ENCODE measurements at regions not wholly inside any gene's neighbourhood (a gene's known extent, or its start where the extent isn't known, plus 50 kb on each side); places are given as distances from the start of the nearest gene placed in this dataset.

GRCh38 chr5:87081016-87081415, 186.7 kb upstream of the RASA1 start:
- ATAC-seq = no peak

GRCh38 chr5:87081511-87082372, 185.9 kb upstream of the RASA1 start:
- DNase-seq (ENCODE audit: low spot score) = no peak
- H3F3A ChIP-seq (replicated peaks; ENCODE audit: low read depth) = no peaks in the 10 kb centered on the region
- H2AFZ ChIP-seq = no peak overlapping the region
- no peaks in the 10 kb centered on the region for H3K9me2 ChIP-seq (ENCODE audit: insufficient read depth)
- H3K27ac ChIP-seq (ENCODE audit: low read depth) = no peak overlapping the region
- no peaks in the 10 kb centered on the region for H3K27me3 ChIP-seq (ENCODE audit: insufficient read depth)
- no peak overlapping the region for H3K4me2 ChIP-seq
- H3K4me3 ChIP-seq = no peak overlapping the region
- H3K9me3 Mint-ChIP-seq = peaks cover 28% of the 10 kb centered on the region
- no peak overlapping the region for H3K27ac Mint-ChIP-seq
- no peaks in the 10 kb centered on the region for H3K4me1 Mint-ChIP-seq
- peaks cover 8% of the 10 kb centered on the region; the same call in 1 of the 3 replicates for H3K36me3 Mint-ChIP-seq (ENCODE audit: low read depth)
- H3K36me3 ChIP-seq (ENCODE audit: insufficient read depth) = no peaks in the 10 kb centered on the region; the same call in 1 of the 2 replicates
- ATAC-seq = no peak
- no peaks in the 10 kb centered on the region for H3K27me3 Mint-ChIP-seq (ENCODE audit: insufficient read depth, low read depth, poor library complexity)
- no peaks in the 10 kb centered on the region for H4K20me1 ChIP-seq (replicated peaks; ENCODE audit: insufficient read depth)
- no peaks in the 10 kb centered on the region for H3K79me2 ChIP-seq (replicated peaks; ENCODE audit: insufficient read depth)
- no peak overlapping the region for H3K4me3 Mint-ChIP-seq
- H3K4me1 ChIP-seq (ENCODE audit: insufficient read depth) = no peaks in the 10 kb centered on the region
- TF ChIP-seq REST (IDR thresholded peaks at IDR 0.05; ENCODE audit: unreplicated experiment) (no peak), NANOG (IDR thresholded peaks at IDR 0.05; ENCODE audit: borderline replicate concordance) (no peak)

More at GRCh38 chr5:87081016-87081415, 186.7 kb upstream of the RASA1 start:
- H3K9me3 Mint-ChIP-seq = peaks cover 23% of the 10 kb centered on the region
- no peaks in the 10 kb centered on the region for H3K4me1 Mint-ChIP-seq
- Histone ChIP-seq H3K4me3 (no peak overlapping the region), H3K27ac (ENCODE audit: low read depth) (no peak overlapping the region), H4K20me1 (replicated peaks; ENCODE audit: insufficient read depth) (no peaks in the 10 kb centered on the region), H3K4me2 (no peak overlapping the region), H3K9me2 (ENCODE audit: insufficient read depth) (0 out of 2 replicates have a peak, but pooled peaks cover 3% of the 10 kb centered on the region), H3K4me1 (ENCODE audit: insufficient read depth) (no peaks in the 10 kb centered on the region), H3K36me3 (ENCODE audit: insufficient read depth) (no peaks in the 10 kb centered on the region; the same call in 1 of the 2 replicates), H2AFZ (no peak overlapping the region), H3K27me3 (ENCODE audit: insufficient read depth) (no peaks in the 10 kb centered on the region), H3F3A (replicated peaks; ENCODE audit: low read depth) (no peaks in the 10 kb centered on the region), H3K79me2 (replicated peaks; ENCODE audit: insufficient read depth) (no peaks in the 10 kb centered on the region)
- no peak for DNase-seq (ENCODE audit: low spot score)
- no peak for TF ChIP-seq REST (IDR thresholded peaks at IDR 0.05; ENCODE audit: unreplicated experiment)
- no peak for TF ChIP-seq STAT1 (IDR thresholded peaks at IDR 0.05; ENCODE audit: unreplicated experiment)
- no peak for TF ChIP-seq ETS1 (IDR thresholded peaks at IDR 0.05)
- no peak overlapping the region for H3K4me3 Mint-ChIP-seq
- no peak overlapping the region for H3K27ac Mint-ChIP-seq
- H3K36me3 Mint-ChIP-seq (ENCODE audit: low read depth) = peaks cover 8% of the 10 kb centered on the region; the same call in 1 of the 3 replicates
- no peaks in the 10 kb centered on the region for H3K27me3 Mint-ChIP-seq (ENCODE audit: insufficient read depth, low read depth, poor library complexity)

Measured in GM23338 (cell line).